Islet of Langerhans (tissue), 1 donor: ENCODE measurements at regions not wholly inside any gene's neighbourhood (a gene's known extent, or its start where the extent isn't known, plus 50 kb on each side); places are given as distances from the start of the nearest gene placed in this dataset.
"Not testable (repeated sequence)": the region's sequence is repeated elsewhere in the genome, so short reads cannot be mapped to it uniquely, and the experiment has no call there.

Source experiments
- FAIRE-seq: peaks from one replicate; lab custom pipeline; 2011; peaks lifted over from hg19 to GRCh38; lab: Jason Lieb, UNC

GRCh38 chr5:75843319-75843718, 126.1 kb upstream of the POC5 start:
- FAIRE-seq, result no peak

- no peak for FAIRE-seq
Observed at GRCh38 chr5:75839547-75839946, 122.3 kb upstream of the POC5 start.

- FAIRE-seq, result no peak
Observed at GRCh38 chr5:75837258-75837841, 120.1 kb upstream of the POC5 start.

- no peak for FAIRE-seq
Observed at GRCh38 chr5:75831561-75831960, 114.3 kb upstream of the POC5 start.

GRCh38 chr5:75828029-75828428, 110.8 kb upstream of the POC5 start:
- FAIRE-seq, result no peak

- no peak for FAIRE-seq
Observed at GRCh38 chr5:75824323-75824722, 107.1 kb upstream of the POC5 start.

- FAIRE-seq, result no peak
Observed at GRCh38 chr5:75823811-75824210, 106.6 kb upstream of the POC5 start.

- FAIRE-seq, result no peak
Observed at GRCh38 chr5:75818661-75819060, 101.4 kb upstream of the POC5 start.

GRCh38 chr5:75799695-75800094, 82.5 kb upstream of the POC5 start:
- FAIRE-seq, result not testable (repeated sequence)

- FAIRE-seq, result not testable (repeated sequence)
Observed at GRCh38 chr5:75769338-75769737, 52.1 kb upstream of the POC5 start.
